Activated CD8-positive, alpha-beta T cell treated with anti-CD3 and anti-CD28 coated beads for 36 hours (primary cell): ENCODE measurements at regions not wholly inside any gene's neighbourhood (a gene's known extent, or its start where the extent isn't known, plus 50 kb on each side); places are given as distances from the start of the nearest gene placed in this dataset.
"Not testable (repeated sequence)": the region's sequence is repeated elsewhere in the genome, so short reads cannot be mapped to it uniquely, and the experiment has no call there.

Experiments
- ATAC-seq: fragments of 200-7000 bp; cut with Tn5 transposase; one replicate; pipeline ENCODE4 v1.10.0; 2021; ENCODE audit warnings: mild to moderate bottlenecking, moderate library complexity
- CTCF ChIA-PET: fragments of 350-600 bp; sonication (Branson Sonifier 250); formaldehyde crosslinking; loops from one replicate; lab custom pipeline; 2021; ENCODE audit warnings: antibody characterized with exemption; lab: Charles Lee
- POLR2A ChIA-PET: fragments of 350-600 bp; sonication (Branson Sonifier 250); formaldehyde crosslinking; loops from one replicate; lab custom pipeline; 2021; ENCODE audit warnings: antibody characterized with exemption; lab: Charles Lee
- DNase-seq: peaks from one replicate; pipeline ENCODE4 v3.0.0-alpha.2; 2020
- H3K27ac Mint-ChIP-seq: one replicate; pipeline ENCODE4 v1.8.0; 2021; ENCODE audit warnings: mild to moderate bottlenecking, mixed read lengths
- H3K27me3 Mint-ChIP-seq: one replicate; pipeline ENCODE4 v1.8.0; 2021; ENCODE audit warnings: mixed read lengths
- H3K36me3 Mint-ChIP-seq: one replicate; pipeline ENCODE4 v1.8.0; 2021; ENCODE audit warnings: low read depth, mixed read lengths
- H3K4me1 Mint-ChIP-seq: one replicate; pipeline ENCODE4 v1.8.0; 2021; ENCODE audit warnings: low read depth, mixed read lengths
- H3K4me3 Mint-ChIP-seq: one replicate; pipeline ENCODE4 v1.8.0; 2021; ENCODE audit warnings: mild to moderate bottlenecking, moderate library complexity, mixed read lengths
- H3K9me3 Mint-ChIP-seq: one replicate; pipeline ENCODE4 v1.8.0; 2021; ENCODE audit warnings: mixed read lengths
- CTCF ChIP-seq: fragments of 200-600 bp; IDR thresholded peaks from one replicate; pipeline ENCODE4 v1.8.0; 2022; ENCODE audit warnings: antibody characterized with exemption, mild to moderate bottlenecking
- intact Hi-C: fragments of 100-400 bp; cut with micrococcal nuclease; formaldehyde crosslinking; loops from one replicate; pipeline ENCODE4 v1.10.0; 2022

- intact Hi-C loops = no loop called here
- ChIA-PET POLR2A (interaction anchor here (0.6 kb wide), 1 partner anchor 203 kb away, joined by 3 read pairs; no protein-coding TSS in a partner anchor), CTCF (interaction anchor here (1.6 kb wide), 1 partner anchor 235 kb away, joined by 4 read pairs; no protein-coding TSS in a partner anchor)
- no peak for DNase-seq
- H3K27me3 Mint-ChIP-seq = peaks cover 1% of the 10 kb centered on the region
- no peak overlapping the region for H3K27ac Mint-ChIP-seq
- no peaks in the 10 kb centered on the region for H3K36me3 Mint-ChIP-seq
- no peaks in the 10 kb centered on the region for H3K9me3 Mint-ChIP-seq
- no peak for TF ChIP-seq CTCF
- H3K4me3 Mint-ChIP-seq = no peak overlapping the region
- ATAC-seq = peak; percentile 42
- peaks cover 6% of the 10 kb centered on the region for H3K4me1 Mint-ChIP-seq
Observed at GRCh38 chr2:64881037-64881492, 108.1 kb upstream of the SLC1A4 start.

- Mint-ChIP-seq H3K27ac (no peak overlapping the region), H3K9me3 (no peaks in the 10 kb centered on the region), H3K4me3 (no peak overlapping the region), H3K27me3 (peaks cover 3% of the 10 kb centered on the region), H3K36me3 (no peaks in the 10 kb centered on the region), H3K4me1 (no peaks in the 10 kb centered on the region)
- intact Hi-C loops = no loop called here
- no peak for ATAC-seq
- DNase-seq = no peak
- TF ChIP-seq CTCF = no peak
- POLR2A ChIA-PET = no interaction called here
- CTCF ChIA-PET = no interaction called here
Observed at GRCh38 chr2:64887565-64887964, 101.6 kb upstream of the SLC1A4 start.

- no peak for ATAC-seq
- Mint-ChIP-seq H3K36me3 (no peaks in the 10 kb centered on the region), H3K27ac (no peak overlapping the region), H3K4me1 (no peaks in the 10 kb centered on the region), H3K4me3 (no peak overlapping the region), H3K27me3 (peaks cover 7% of the 10 kb centered on the region), H3K9me3 (no peaks in the 10 kb centered on the region)
- POLR2A ChIA-PET = no interaction called here
- no peak for TF ChIP-seq CTCF
- CTCF ChIA-PET = interaction anchor here (1.7 kb wide), 1 partner anchor 142 kb away, joined by 3 read pairs; no protein-coding TSS in a partner anchor
- DNase-seq = no peak
- intact Hi-C loops = no loop called here
Observed at GRCh38 chr2:64888591-64889309, 100.4 kb upstream of the SLC1A4 start.

- DNase-seq (no peak), ATAC-seq (no peak)
- H3K4me3 Mint-ChIP-seq = no peak overlapping the region
- peaks cover 7% of the 10 kb centered on the region for H3K27me3 Mint-ChIP-seq
- intact Hi-C loops = no loop called here
- ChIA-PET POLR2A (no interaction called here), CTCF (interaction anchor here (1.1 to 1.7 kb wide), 2 partner anchors 141 to 302 kb away, joined by 3 read pairs; no protein-coding TSS in a partner anchor)
- H3K4me1 Mint-ChIP-seq = no peaks in the 10 kb centered on the region
- H3K36me3 Mint-ChIP-seq = no peaks in the 10 kb centered on the region
- no peak for TF ChIP-seq CTCF
- H3K9me3 Mint-ChIP-seq = no peaks in the 10 kb centered on the region
- H3K27ac Mint-ChIP-seq = no peak overlapping the region
Observed at GRCh38 chr2:64889803-64890202, 99.4 kb upstream of the SLC1A4 start.

GRCh38 chr2:64896572-64896971, 92.6 kb upstream of the SLC1A4 start:
- POLR2A ChIA-PET, ATAC-seq, H3K27ac Mint-ChIP-seq, DNase-seq, H3K4me1 Mint-ChIP-seq, CTCF ChIA-PET, H3K9me3 Mint-ChIP-seq, H3K4me3 Mint-ChIP-seq, intact Hi-C loops, H3K36me3 Mint-ChIP-seq, H3K27me3 Mint-ChIP-seq: not testable (repeated sequence)
